Thymus (tissue), 11 donors: ENCODE measurements at regions not wholly inside any gene's neighbourhood (a gene's known extent, or its start where the extent isn't known, plus 50 kb on each side); places are given as distances from the start of the nearest gene placed in this dataset.
"Not testable (repeated sequence)": the region's sequence is repeated elsewhere in the genome, so short reads cannot be mapped to it uniquely, and the experiment has no call there.

ENCODE experiments used
- DNase-seq, 9 donors: peaks; one replicate each; pipeline ENCODE4 v3.0.0-alpha.2; 2013; ENCODE audit warnings: low spot score in 9 of 9, low read depth in 6 of 9, missing footprints in 1 of 9
- H3K27ac ChIP-seq, 2 donors: one replicate each; pipeline ENCODE4 v1.5.1; 2013; ENCODE audit warnings: control low read depth in 1 of 2, low read depth in 1 of 2, low read length in 1 of 2, mild to moderate bottlenecking in 1 of 2, moderate library complexity in 1 of 2
- H3K27me3 ChIP-seq, 2 donors: one replicate each; pipeline ENCODE4 v1.5.1; 2013; ENCODE audit warnings: low read length in 1 of 2; ENCODE audit not compliant: control insufficient read depth in 2 of 2, insufficient read depth in 1 of 2
- H3K36me3 ChIP-seq, 2 donors: one replicate each; pipeline ENCODE4 v1.5.1; 2013; ENCODE audit warnings: low read length in 1 of 2, mild to moderate bottlenecking in 1 of 2, moderate library complexity in 1 of 2; ENCODE audit not compliant: control insufficient read depth in 2 of 2, insufficient read depth in 2 of 2
- H3K4me1 ChIP-seq, 2 donors: one replicate each; pipeline ENCODE4 v1.5.1; 2013; ENCODE audit warnings: low read length in 2 of 2; ENCODE audit not compliant: control insufficient read depth in 2 of 2, insufficient read depth in 2 of 2
- H3K4me3 ChIP-seq, 2 donors: one replicate each; pipeline ENCODE4 v1.5.1; 2013; ENCODE audit warnings: low read length in 2 of 2, control low read depth in 1 of 2, mild to moderate bottlenecking in 1 of 2
- H3K9me3 ChIP-seq, 2 donors: one replicate each; pipeline ENCODE4 v1.5.1; 2013; ENCODE audit warnings: low read length in 1 of 2, mild to moderate bottlenecking in 1 of 2; ENCODE audit not compliant: control insufficient read depth in 2 of 2, insufficient read depth in 1 of 2
- WGBS: extraction: QIAGEN DNeasy Blood & Tissue Kit; methylation state at CpG from one replicate; pipeline ENCODE4 v1.1.7; 2013; 5-methylcytosine and 5-hydroxymethylcytosine counted together
- donor health status: healthy.

GRCh38 chr1:157382351-157382750 is 170.0 kb downstream of the FCRL5 start:
- Histone ChIP-seq H3K4me3 (no peak overlapping the region), H3K36me3 (no peaks in the 10 kb centered on the region), H3K9me3 (no peaks in the 10 kb centered on the region), H3K4me1 (no peaks in the 10 kb centered on the region), H3K27me3 (peaks cover 0 to 4% of the 10 kb centered on the region in 2 donors), H3K27ac (no peak overlapping the region)
- DNase-seq, result no peak
- 95% methylated on average over 1 of the region's 1 CpG for WGBS

- no peaks in the 10 kb centered on the region for H3K36me3 ChIP-seq
- H3K9me3 ChIP-seq, result no peaks in the 10 kb centered on the region
- no peaks in the 10 kb centered on the region for H3K4me1 ChIP-seq
- WGBS, result 4% methylated on average over 6 of the region's 6 CpGs
- peaks cover 0 to 4% of the 10 kb centered on the region in 2 donors for H3K27me3 ChIP-seq
- DNase-seq, result no peak
- no peak overlapping the region for H3K27ac ChIP-seq
- H3K4me3 ChIP-seq, result no peak overlapping the region
Measured at GRCh38 chr1:157380523-157380922, 171.8 kb downstream of the FCRL5 start.

- H3K9me3 ChIP-seq, H3K27me3 ChIP-seq, H3K4me3 ChIP-seq, H3K4me1 ChIP-seq, H3K27ac ChIP-seq, H3K36me3 ChIP-seq: not testable (repeated sequence)
- 27% methylated on average over 8 of the region's 8 CpGs for WGBS
- DNase-seq, result peak in 5 of 9 donors; percentile 10 to 41 (median 13)
Measured at GRCh38 chr1:157377280-157377713, 175.0 kb downstream of the FCRL5 start.

- Histone ChIP-seq H3K27me3 (peaks cover 0 to 4% of the 10 kb centered on the region in 2 donors), H3K27ac (no peak overlapping the region), H3K36me3 (no peaks in the 10 kb centered on the region), H3K4me1 (no peaks in the 10 kb centered on the region), H3K4me3 (no peak overlapping the region), H3K9me3 (no peaks in the 10 kb centered on the region)
- DNase-seq, result no peak
- WGBS, result 90% methylated on average over 2 of the region's 2 CpGs
Measured at GRCh38 chr1:157376681-157377080, 175.6 kb downstream of the FCRL5 start.

- H3K27ac ChIP-seq, H3K4me3 ChIP-seq, H3K4me1 ChIP-seq, H3K36me3 ChIP-seq, DNase-seq, H3K27me3 ChIP-seq, H3K9me3 ChIP-seq: not testable (repeated sequence)
- 73% methylated on average over 2 of the region's 2 CpGs for WGBS
Measured at GRCh38 chr1:157372311-157372710, 180.0 kb downstream of the FCRL5 start.

DNA sequence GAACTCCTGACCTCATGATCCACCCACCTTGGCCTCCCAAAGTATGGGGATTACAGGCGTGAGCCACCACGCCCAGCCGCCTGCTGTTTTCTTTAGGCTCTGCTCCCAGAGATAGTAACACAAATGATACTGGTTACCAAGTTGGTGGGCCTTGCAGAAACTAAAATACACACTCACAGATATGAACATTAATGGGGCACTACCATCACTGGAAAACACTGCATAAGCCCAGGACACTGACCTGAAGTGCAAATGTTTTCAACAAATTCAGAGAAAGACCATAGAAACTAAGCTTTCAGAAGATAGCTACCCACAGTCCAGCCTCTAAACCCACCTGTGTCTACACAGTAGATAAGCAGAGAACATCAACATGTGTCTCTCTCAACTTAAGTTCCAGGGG is 180.5 kb downstream of the FCRL5 start:
- Histone ChIP-seq H3K9me3 (no peaks in the 10 kb centered on the region), H3K4me1 (no peaks in the 10 kb centered on the region), H3K36me3 (no peaks in the 10 kb centered on the region), H3K4me3 (no peak overlapping the region), H3K27ac (no peak overlapping the region), H3K27me3 (no peaks in the 10 kb centered on the region)
- WGBS, result 97% methylated on average over 3 of the region's 3 CpGs
- DNase-seq, result no peak

- no peak for DNase-seq
Measured at GRCh38 chr1:157371221-157371620, 181.1 kb downstream of the FCRL5 start.

GRCh38 chr1:157370698-157371097 is 181.6 kb downstream of the FCRL5 start:
- H3K27ac ChIP-seq, result no peak overlapping the region
- DNase-seq, result no peak
- H3K27me3 ChIP-seq, result no peaks in the 10 kb centered on the region
- WGBS, result 87% methylated on average over 5 of the region's 5 CpGs
- no peaks in the 10 kb centered on the region for H3K4me1 ChIP-seq
- no peaks in the 10 kb centered on the region for H3K36me3 ChIP-seq
- no peaks in the 10 kb centered on the region for H3K9me3 ChIP-seq
- no peak overlapping the region for H3K4me3 ChIP-seq

More at GRCh38 chr1:157371221-157371620, 181.1 kb downstream of the FCRL5 start:
- Histone ChIP-seq H3K36me3 (no peaks in the 10 kb centered on the region), H3K9me3 (no peaks in the 10 kb centered on the region), H3K4me3 (no peak overlapping the region), H3K27me3 (no peaks in the 10 kb centered on the region), H3K4me1 (no peaks in the 10 kb centered on the region), H3K27ac (no peak overlapping the region)

DNA sequence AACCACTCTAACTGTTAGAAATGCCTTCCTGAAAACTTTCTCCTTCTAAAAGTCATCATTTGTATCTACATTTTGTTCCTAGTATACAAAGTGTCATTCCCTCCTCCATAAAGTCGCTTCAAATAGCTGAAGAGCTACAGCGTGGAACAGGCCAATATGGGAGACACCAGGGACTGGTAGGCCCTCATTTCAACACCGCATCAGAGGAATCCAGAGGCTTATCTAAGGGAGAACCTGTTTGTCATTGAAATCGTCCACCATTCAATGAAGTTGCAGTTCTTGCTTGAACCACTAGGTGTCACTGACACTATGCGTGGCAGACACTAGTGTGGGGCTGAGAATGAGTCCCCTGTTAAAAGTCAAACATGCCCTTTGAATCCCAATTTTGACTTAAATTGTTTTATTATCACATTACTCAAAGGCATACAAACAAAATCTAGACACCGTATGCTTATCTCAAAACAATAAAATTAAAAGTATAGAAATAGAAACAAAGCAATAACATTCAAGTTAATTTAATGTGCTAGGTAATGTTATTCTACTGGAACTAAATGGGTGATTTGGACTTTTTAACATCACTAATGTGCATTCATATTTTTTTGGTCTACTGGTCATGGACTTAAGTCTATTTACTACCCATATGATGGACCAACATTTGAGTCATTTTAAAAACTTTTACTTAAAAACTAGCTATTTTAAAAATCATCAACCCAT is 182.3 kb downstream of the FCRL5 start:
- peak; percentile 8 to 64 (median 30) for DNase-seq
- Histone ChIP-seq H3K27me3 (no peaks in the 10 kb centered on the region), H3K4me1 (no peaks in the 10 kb centered on the region), H3K27ac (no peak overlapping the region), H3K9me3 (no peaks in the 10 kb centered on the region), H3K36me3 (no peaks in the 10 kb centered on the region), H3K4me3 (no peak overlapping the region)
- 14% methylated on average over 6 of the region's 6 CpGs for WGBS
